ENCODE measurements at regions not wholly inside any gene's neighbourhood (a gene's known extent, or its start where the extent isn't known, plus 50 kb on each side); places are given as distances from the start of the nearest gene placed in this dataset.

GRCh38 chr4:27178061-27178460, 317.4 kb downstream of the STIM2 start:
- CTCF ChIA-PET, result no interaction called here
- no TSS peak for BruUV-seq (replicated peaks)

GRCh38 chr4:27181693-27182092, 321.1 kb downstream of the STIM2 start:
- Histone ChIP-seq H3K4me3 (ENCODE audit: low read depth in 2 of 2, low read length in 2 of 2) (no peak overlapping the region), H3K27me3 (ENCODE audit: control insufficient read depth, insufficient read depth, low read length) (no peaks in the 10 kb centered on the region), H3K27ac (ENCODE audit: low read length) (no peak overlapping the region), H3K36me3 (ENCODE audit: control insufficient read depth, insufficient read depth, low read length) (no peaks in the 10 kb centered on the region), H3K4me1 (ENCODE audit: control insufficient read depth, insufficient read depth, low read length) (no peaks in the 10 kb centered on the region), H3K9me3 (ENCODE audit: control insufficient read depth, insufficient read depth, low read depth, low read length) (no peaks in the 10 kb centered on the region)
- BruUV-seq (replicated peaks), result no TSS peak
- DNase-seq (ENCODE audit: low read depth, low spot score) (no peak), ATAC-seq (no peak)
- POLR2A ChIA-PET, result no interaction called here
- CTCF ChIA-PET, result no interaction called here
- in situ Hi-C loops (cut with HindIII; ENCODE audit: low pct_unique_long_range_greater_than_20kb, low sequenced_read_pairs) (no loop called here), intact Hi-C loops (cut with micrococcal nuclease; ENCODE audit: unreplicated experiment) (no loop called here)
- TF ChIP-seq CTCF (IDR thresholded peaks at IDR 0.05) (no peak), TCF7L2 (IDR thresholded peaks at IDR 0.05; ENCODE audit: low read depth, low read length) (no peak), REST (IDR thresholded peaks at IDR 0.05; ENCODE audit: insufficient read depth in 1 of 2, low read depth in 2 of 2, low read length in 1 of 2) (no peak), SIN3A (IDR thresholded peaks at IDR 0.05; ENCODE audit: borderline replicate concordance, insufficient read depth, low read depth, low read length) (no peak), POLR2AphosphoS5 (IDR thresholded peaks at IDR 0.05; ENCODE audit: low read depth, low read length) (no peak)

More at GRCh38 chr4:27178061-27178460, 317.4 kb downstream of the STIM2 start:
- ATAC-seq, result no peak
- in situ Hi-C loops (cut with HindIII; ENCODE audit: low pct_unique_long_range_greater_than_20kb, low sequenced_read_pairs) (no loop called here), intact Hi-C loops (cut with micrococcal nuclease; ENCODE audit: unreplicated experiment) (loop anchor here (5.0 kb wide), 1 partner anchor 139 kb away; no protein-coding TSS in a partner anchor)
- no peaks in the 10 kb centered on the region for H3K9me3 ChIP-seq (ENCODE audit: control insufficient read depth, insufficient read depth, low read depth, low read length)
- POLR2A ChIA-PET, result no interaction called here
- H3K4me3 ChIP-seq (ENCODE audit: low read depth in 2 of 2, low read length in 2 of 2), result no peak overlapping the region
- no peak overlapping the region for H3K27ac ChIP-seq (ENCODE audit: low read length)
- no peak for DNase-seq (ENCODE audit: low read depth, low spot score)
- no peaks in the 10 kb centered on the region for H3K4me1 ChIP-seq (ENCODE audit: control insufficient read depth, insufficient read depth, low read length)
- no peaks in the 10 kb centered on the region for H3K36me3 ChIP-seq (ENCODE audit: control insufficient read depth, insufficient read depth, low read length)
- TF ChIP-seq SIN3A (IDR thresholded peaks at IDR 0.05; ENCODE audit: borderline replicate concordance, insufficient read depth, low read depth, low read length) (no peak), CTCF (IDR thresholded peaks at IDR 0.05) (no peak), TCF7L2 (IDR thresholded peaks at IDR 0.05; ENCODE audit: low read depth, low read length) (no peak), REST (IDR thresholded peaks at IDR 0.05; ENCODE audit: insufficient read depth in 1 of 2, low read depth in 2 of 2, low read length in 1 of 2) (no peak), POLR2AphosphoS5 (IDR thresholded peaks at IDR 0.05; ENCODE audit: low read depth, low read length) (no peak)
- H3K27me3 ChIP-seq (ENCODE audit: control insufficient read depth, insufficient read depth, low read length), result no peaks in the 10 kb centered on the region

All from Panc1 (cell line).